Kidney capillary endothelial cell (primary cell): ENCODE measurements at regions not wholly inside any gene's neighbourhood (a gene's known extent, or its start where the extent isn't known, plus 50 kb on each side); places are given as distances from the start of the nearest gene placed in this dataset.

Experiments
- DNase-seq: peaks from one replicate; pipeline ENCODE4 v3.0.0-alpha.2; 2018; ENCODE audit warnings: low spot score

- no peak for DNase-seq
Measured at GRCh38 chr6:8530785-8531435, 95.6 kb upstream of the SLC35B3 start.

GRCh38 chr6:8529250-8529649 lies 93.9 kb upstream of the SLC35B3 start:
- no peak for DNase-seq

- no peak for DNase-seq
Measured at GRCh38 chr6:8527818-8528217, 92.5 kb upstream of the SLC35B3 start.

GRCh38 chr6:8526624-8527023 lies 91.3 kb upstream of the SLC35B3 start:
- no peak for DNase-seq

GRCh38 chr6:8525370-8525769 lies 90.0 kb upstream of the SLC35B3 start:
- DNase-seq = no peak

GRCh38 chr6:8513174-8513573 lies 77.8 kb upstream of the SLC35B3 start:
- no peak for DNase-seq

GRCh38 chr6:8507286-8507685 lies 71.9 kb upstream of the SLC35B3 start:
- no peak for DNase-seq

GRCh38 chr6:8506126-8506525 lies 70.8 kb upstream of the SLC35B3 start:
- no peak for DNase-seq

- DNase-seq = no peak
Measured at GRCh38 chr6:8499540-8499939, 64.2 kb upstream of the SLC35B3 start.

GRCh38 chr6:8494730-8495129 lies 59.4 kb upstream of the SLC35B3 start:
- DNase-seq = no peak

GRCh38 chr6:8492536-8493133 lies 57.3 kb upstream of the SLC35B3 start:
- DNase-seq = no peak
